Naive thymus-derived CD8-positive, alpha-beta T cell (primary cell): ENCODE measurements at regions not wholly inside any gene's neighbourhood (a gene's known extent, or its start where the extent isn't known, plus 50 kb on each side); places are given as distances from the start of the nearest gene placed in this dataset.
"Not testable (repeated sequence)": the region's sequence is repeated elsewhere in the genome, so short reads cannot be mapped to it uniquely, and the experiment has no call there.

Experiments used
- ATAC-seq, 2 donors: fragments of 150-1000 bp; cut with Tn5 transposase in 1 of 2; sonication (Bioruptor Pico), chemical (Tn5 transposase) in 1 of 2; 1 replicate in 1 of 2; 2 replicates in 1 of 2; pipeline ENCODE4 v1.10.0; 2021; ENCODE audit warnings: mild to moderate bottlenecking in 2 of 2, moderate library complexity in 2 of 2
- POLR2A ChIA-PET: fragments of 350-600 bp; sonication (Branson Sonifier 250); formaldehyde crosslinking; loops from one replicate; lab custom pipeline; 2021; ENCODE audit warnings: antibody characterized with exemption; lab: Charles Lee
- DNase-seq, 10 donors: peaks; one replicate each; pipeline versions ENCODE4 v3.0.0 to v3.0.0-alpha.2; 2020 to 2022
- H3K27ac Mint-ChIP-seq, 10 donors: one replicate each; pipeline ENCODE4 v1.8.0; 2020 to 2022; ENCODE audit warnings: mild to moderate bottlenecking in 10 of 10, mixed read lengths in 10 of 10, moderate library complexity in 4 of 10, inconsistent platforms in 1 of 10
- H3K27me3 Mint-ChIP-seq, 5 donors: one replicate each; pipeline ENCODE4 v1.8.0; 2021 to 2022; ENCODE audit warnings: mixed read lengths in 5 of 5
- H3K36me3 Mint-ChIP-seq, 3 donors: one replicate each; pipeline ENCODE4 v1.8.0; 2020 to 2022; ENCODE audit warnings: mixed read lengths in 3 of 3, mild to moderate bottlenecking in 2 of 3, inconsistent platforms in 1 of 3
- H3K4me1 Mint-ChIP-seq, 4 donors: one replicate each; pipeline ENCODE4 v1.8.0; 2021 to 2022; ENCODE audit warnings: mixed read lengths in 4 of 4
- H3K4me3 Mint-ChIP-seq, 10 donors: one replicate each; pipeline ENCODE4 v1.8.0; 2020 to 2022; ENCODE audit warnings: mild to moderate bottlenecking in 10 of 10, mixed read lengths in 10 of 10, moderate library complexity in 6 of 10, inconsistent platforms in 1 of 10
- H3K9me3 Mint-ChIP-seq, 9 donors: one replicate each; pipeline ENCODE4 v1.8.0; 2020 to 2022; ENCODE audit warnings: mixed read lengths in 9 of 9, mild to moderate bottlenecking in 3 of 9, inconsistent platforms in 1 of 9, moderate library complexity in 1 of 9

DNA sequence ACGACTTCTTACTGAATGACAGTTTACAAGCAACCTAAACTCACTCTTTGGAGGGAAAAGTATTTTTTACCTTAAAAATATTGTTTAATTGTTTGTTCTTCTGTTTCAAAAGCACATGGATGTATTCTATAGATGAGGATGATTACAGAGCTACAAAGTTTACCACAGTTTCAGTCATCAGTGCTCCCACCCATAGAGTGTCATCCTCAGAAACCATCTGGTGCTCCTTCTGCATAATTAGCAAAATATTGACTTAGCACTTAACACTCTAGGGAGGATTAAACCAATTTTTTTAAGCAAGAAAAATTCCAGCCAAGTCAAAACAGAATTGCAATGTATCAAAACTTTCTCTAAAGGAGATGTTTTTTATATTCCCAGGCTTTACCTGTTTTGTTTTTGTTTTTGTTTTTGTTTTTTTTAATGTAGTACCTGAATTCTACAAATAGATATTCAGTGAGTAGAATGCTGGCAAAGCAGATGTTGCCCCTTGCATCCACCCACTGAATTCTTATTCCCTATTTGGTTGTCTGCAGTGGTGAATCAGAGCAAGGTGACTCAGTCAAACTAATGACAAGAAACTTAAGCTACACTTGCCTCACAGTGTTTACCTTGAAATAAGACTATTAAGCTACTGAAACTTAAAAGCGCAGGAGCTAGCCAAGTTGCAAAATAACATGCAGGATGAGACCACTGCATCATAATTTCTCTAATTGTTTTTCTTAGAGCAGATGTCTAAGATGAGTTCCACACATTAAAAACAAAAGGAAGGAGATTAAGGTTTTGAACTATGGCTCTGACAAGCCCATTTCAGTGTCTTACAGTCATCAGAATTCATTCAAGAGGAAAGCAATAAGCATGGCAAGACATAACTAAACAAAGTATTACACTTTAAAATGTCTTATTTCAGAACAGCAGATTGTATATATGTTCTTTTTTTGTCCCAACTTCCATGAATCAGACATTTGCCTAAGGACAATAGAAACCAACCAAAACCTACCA, 155.1 kb upstream of the SOX6 start:
- no peak overlapping the region for H3K27ac Mint-ChIP-seq
- H3K36me3 Mint-ChIP-seq: peaks cover 0 to 7% (median 0%) of the 10 kb centered on the region in 3 donors
- no peak for DNase-seq
- no peak for ATAC-seq
- no peak overlapping the region for H3K4me3 Mint-ChIP-seq
- H3K27me3 Mint-ChIP-seq: no peaks in the 10 kb centered on the region
- POLR2A ChIA-PET: no interaction called here
- peaks cover 6 to 24% (median 10%) of the 10 kb centered on the region in 9 donors for H3K9me3 Mint-ChIP-seq
- H3K4me1 Mint-ChIP-seq: no peaks in the 10 kb centered on the region

GRCh38 chr11:16505481-16505880, 149.1 kb upstream of the SOX6 start:
- Mint-ChIP-seq H3K4me3 (no peak overlapping the region), H3K36me3 (peaks cover 0 to 29% (median 2%) of the 10 kb centered on the region in 3 donors), H3K27me3 (no peaks in the 10 kb centered on the region), H3K4me1 (no peaks in the 10 kb centered on the region), H3K9me3 (peaks cover 12 to 57% (median 25%) of the 10 kb centered on the region in 9 donors), H3K27ac (no peak overlapping the region)
- DNase-seq (no peak), ATAC-seq (no peak)
- POLR2A ChIA-PET: no interaction called here

DNA sequence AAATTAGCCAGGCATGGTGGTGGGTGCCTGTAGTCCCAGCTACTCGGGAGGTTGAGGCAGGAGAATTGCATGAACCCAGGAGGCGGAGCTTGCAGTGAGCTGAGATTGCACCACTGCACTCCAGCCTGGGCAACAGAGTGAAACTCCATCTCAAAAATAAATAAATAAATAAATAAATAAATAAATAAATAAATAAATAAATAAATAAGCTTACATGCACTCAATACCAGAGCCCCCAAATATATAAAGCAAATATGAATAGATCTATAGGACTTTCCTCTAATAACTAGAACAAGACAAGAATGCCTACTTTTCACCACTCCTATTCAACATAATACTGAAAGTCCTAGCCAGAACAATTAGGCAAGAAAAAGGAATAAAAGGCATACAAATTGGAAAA, 147.5 kb upstream of the SOX6 start:
- H3K4me1 Mint-ChIP-seq, H3K27ac Mint-ChIP-seq, POLR2A ChIA-PET, H3K27me3 Mint-ChIP-seq, ATAC-seq, H3K4me3 Mint-ChIP-seq, DNase-seq: not testable (repeated sequence)
- H3K9me3 Mint-ChIP-seq: peaks cover 12 to 64% (median 36%) of the 10 kb centered on the region in 9 donors
- peaks cover 0 to 29% (median 2%) of the 10 kb centered on the region in 3 donors for H3K36me3 Mint-ChIP-seq

DNA sequence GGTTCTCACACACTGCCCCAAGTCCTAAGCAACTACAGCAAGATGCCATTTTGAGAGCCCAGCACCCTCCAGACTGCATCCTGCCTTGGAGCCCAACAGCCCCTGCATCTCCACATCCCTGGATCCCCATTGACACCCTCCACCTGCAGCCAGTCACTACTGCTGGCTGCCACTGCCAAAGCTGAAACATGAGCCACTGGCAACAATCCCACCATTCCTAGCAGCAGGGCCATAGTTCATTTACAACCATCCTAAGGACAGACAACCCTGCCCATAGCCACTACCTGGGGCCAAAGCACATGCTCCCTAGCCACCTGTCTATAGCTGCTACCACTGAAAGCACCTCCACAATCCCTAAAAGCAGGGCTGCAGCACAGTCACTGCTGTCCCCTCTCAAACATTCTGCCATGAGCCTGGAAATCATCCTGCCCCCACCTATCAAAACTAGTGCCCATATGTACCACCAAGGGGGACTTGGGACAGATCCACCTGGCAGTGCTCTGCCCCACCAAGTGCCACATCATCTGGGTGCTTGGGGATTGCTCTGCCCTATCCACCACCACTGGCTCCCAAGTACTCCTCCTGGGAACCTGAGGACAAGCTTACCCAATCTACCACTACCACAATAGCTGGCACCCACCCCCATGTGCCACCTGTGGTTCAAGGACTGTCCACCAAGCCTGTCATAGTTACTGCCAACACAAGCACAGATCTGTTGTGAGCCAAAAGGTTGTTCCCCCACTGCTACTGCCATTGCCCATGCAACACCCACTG, 138.8 kb upstream of the SOX6 start:
- Mint-ChIP-seq H3K4me1 (no peaks in the 10 kb centered on the region), H3K9me3 (peaks cover 0 to 43% (median 19%) of the 10 kb centered on the region in 9 donors), H3K4me3 (no peak overlapping the region), H3K27ac (no peak overlapping the region), H3K36me3 (no peaks in the 10 kb centered on the region), H3K27me3 (peaks cover 0 to 6% (median 0%) of the 10 kb centered on the region in 5 donors)
- POLR2A ChIA-PET: no interaction called here
- DNase-seq (no peak), ATAC-seq (no peak)

- H3K9me3 Mint-ChIP-seq: peaks cover 0 to 8% (median 2%) of the 10 kb centered on the region in 9 donors
- POLR2A ChIA-PET: no interaction called here
- no peaks in the 10 kb centered on the region for H3K36me3 Mint-ChIP-seq
- H3K4me1 Mint-ChIP-seq: peaks cover 0 to 3% (median 0%) of the 10 kb centered on the region in 4 donors
- ATAC-seq: no peak
- DNase-seq: no peak
- H3K27ac Mint-ChIP-seq: no peak overlapping the region
- H3K4me3 Mint-ChIP-seq: no peak overlapping the region
- H3K27me3 Mint-ChIP-seq: no peaks in the 10 kb centered on the region
These were observed 128.1 kb upstream of the SOX6 start for GRCh38 chr11:16484434-16484833.

- H3K27ac Mint-ChIP-seq: no peak overlapping the region
- peaks cover 0 to 18% (median 2%) of the 10 kb centered on the region in 9 donors for H3K9me3 Mint-ChIP-seq
- H3K36me3 Mint-ChIP-seq: no peaks in the 10 kb centered on the region
- POLR2A ChIA-PET: no interaction called here
- H3K27me3 Mint-ChIP-seq: no peaks in the 10 kb centered on the region
- DNase-seq: no peak
- H3K4me1 Mint-ChIP-seq: no peaks in the 10 kb centered on the region
- H3K4me3 Mint-ChIP-seq: no peak overlapping the region
- no peak for ATAC-seq
These were observed 118.3 kb upstream of the SOX6 start for GRCh38 chr11:16474659-16475058.

DNA sequence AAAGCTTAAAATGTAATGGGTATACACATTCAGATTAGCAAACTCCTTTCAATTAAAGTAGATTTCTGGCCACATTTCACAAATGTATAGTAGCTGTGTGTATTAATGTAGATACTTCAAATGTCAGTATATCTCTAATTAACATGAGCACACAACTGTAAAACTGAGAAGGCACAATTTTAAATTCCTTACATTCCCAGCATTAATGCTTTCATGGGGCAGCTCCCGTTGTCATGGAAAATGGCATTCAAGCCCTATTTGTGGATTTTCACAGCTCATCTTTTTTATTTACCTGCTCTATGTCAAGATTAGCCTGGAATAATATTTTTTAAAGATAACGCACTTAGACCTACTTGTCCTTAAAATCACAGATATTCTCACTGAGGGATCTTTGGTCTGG, 113.6 kb upstream of the SOX6 start:
- H3K4me1 Mint-ChIP-seq: no peaks in the 10 kb centered on the region
- peaks cover 0 to 2% (median 0%) of the 10 kb centered on the region in 5 donors for H3K27me3 Mint-ChIP-seq
- no peak overlapping the region for H3K4me3 Mint-ChIP-seq
- peaks cover 0 to 25% (median 3%) of the 10 kb centered on the region in 9 donors for H3K9me3 Mint-ChIP-seq
- no peak overlapping the region for H3K27ac Mint-ChIP-seq
- no peaks in the 10 kb centered on the region for H3K36me3 Mint-ChIP-seq
- ATAC-seq (no peak), DNase-seq (no peak)
- POLR2A ChIA-PET: no interaction called here

DNA sequence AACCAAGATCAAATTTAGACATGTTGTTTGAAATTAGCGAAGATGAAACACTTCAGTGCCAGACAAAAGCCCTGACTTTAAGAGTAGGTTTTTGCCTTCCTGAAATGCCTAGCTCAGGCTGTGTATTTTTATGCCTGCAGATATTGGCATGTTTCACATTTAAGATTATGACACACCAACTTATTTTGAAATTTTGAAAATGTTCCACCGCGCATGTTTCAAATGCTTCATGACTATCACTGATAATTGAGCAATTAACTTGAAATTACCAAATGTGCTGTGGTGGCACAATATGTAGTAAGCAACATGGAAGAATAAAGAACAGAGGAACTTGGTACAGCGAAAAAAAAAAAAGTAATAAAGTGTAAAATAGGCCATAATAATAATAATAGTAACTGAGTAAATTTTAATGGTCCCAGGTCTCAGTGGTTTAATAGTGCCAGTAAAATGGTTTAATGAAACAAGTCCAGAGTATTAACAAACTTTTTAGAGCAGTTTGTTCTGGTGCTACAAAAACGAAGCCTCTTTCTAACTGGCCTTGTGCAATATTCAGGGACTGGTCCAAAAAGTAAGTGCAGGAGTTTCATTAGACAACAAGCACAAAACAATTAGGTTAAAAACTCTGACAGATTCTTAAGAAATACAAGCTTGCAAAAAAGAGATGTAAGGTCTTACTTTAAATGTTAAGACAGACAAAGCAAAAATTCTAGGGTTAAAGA, 112.5 kb upstream of the SOX6 start:
- DNase-seq (no peak), ATAC-seq (no peak)
- Mint-ChIP-seq H3K27me3 (peaks cover 0 to 4% (median 0%) of the 10 kb centered on the region in 5 donors), H3K27ac (no peak overlapping the region), H3K9me3 (peaks cover 0 to 18% (median 3%) of the 10 kb centered on the region in 9 donors), H3K4me3 (no peak overlapping the region), H3K4me1 (no peaks in the 10 kb centered on the region), H3K36me3 (no peaks in the 10 kb centered on the region)
- POLR2A ChIA-PET: no interaction called here

GRCh38 chr11:16460508-16460907, 104.2 kb upstream of the SOX6 start:
- H3K36me3 Mint-ChIP-seq: no peaks in the 10 kb centered on the region
- no peak for ATAC-seq
- no peak overlapping the region for H3K4me3 Mint-ChIP-seq
- H3K4me1 Mint-ChIP-seq: no peaks in the 10 kb centered on the region
- H3K27ac Mint-ChIP-seq: no peak overlapping the region
- DNase-seq: no peak
- POLR2A ChIA-PET: no interaction called here
- peaks cover 0 to 4% (median 0%) of the 10 kb centered on the region in 5 donors for H3K27me3 Mint-ChIP-seq
- peaks cover 0 to 7% (median 0%) of the 10 kb centered on the region in 9 donors for H3K9me3 Mint-ChIP-seq

- H3K27ac Mint-ChIP-seq: no peak overlapping the region
- H3K4me3 Mint-ChIP-seq: no peak overlapping the region
- no peaks in the 10 kb centered on the region for H3K4me1 Mint-ChIP-seq
- no peaks in the 10 kb centered on the region for H3K36me3 Mint-ChIP-seq
- POLR2A ChIA-PET: no interaction called here
- no peak for DNase-seq
- H3K27me3 Mint-ChIP-seq: no peaks in the 10 kb centered on the region
- peaks cover 0 to 4% (median 0%) of the 10 kb centered on the region in 9 donors for H3K9me3 Mint-ChIP-seq
- ATAC-seq: no peak
These were observed 100.0 kb upstream of the SOX6 start for GRCh38 chr11:16456366-16456765.

- DNase-seq (no peak), ATAC-seq (no peak)
- Mint-ChIP-seq H3K4me3 (no peak overlapping the region), H3K27me3 (no peaks in the 10 kb centered on the region), H3K36me3 (no peaks in the 10 kb centered on the region), H3K27ac (no peak overlapping the region), H3K9me3 (peaks cover 0 to 4% (median 0%) of the 10 kb centered on the region in 9 donors), H3K4me1 (no peaks in the 10 kb centered on the region)
- POLR2A ChIA-PET: no interaction called here
These were observed 98.0 kb upstream of the SOX6 start for GRCh38 chr11:16454289-16454863.

- Mint-ChIP-seq H3K4me3 (no peak overlapping the region), H3K9me3 (peaks cover 0 to 8% (median 0%) of the 10 kb centered on the region in 9 donors), H3K27ac (no peak overlapping the region)
These were observed 91.9 kb upstream of the SOX6 start for GRCh38 chr11:16448123-16448717.

More at GRCh38 chr11:16448123-16448717, 91.9 kb upstream of the SOX6 start:
- DNase-seq (no peak), ATAC-seq (no peak)
- Mint-ChIP-seq H3K36me3 (no peaks in the 10 kb centered on the region), H3K4me1 (no peaks in the 10 kb centered on the region), H3K27me3 (no peaks in the 10 kb centered on the region)
- POLR2A ChIA-PET: no interaction called here
